ENCODE measurements at regions not wholly inside any gene's neighbourhood (a gene's known extent, or its start where the extent isn't known, plus 50 kb on each side); places are given as distances from the start of the nearest gene placed in this dataset.

- no peaks in the 10 kb centered on the region for H3K36me3 ChIP-seq (ENCODE audit: control insufficient read depth, insufficient read depth, low read length)
- 100% methylated on average over 1 of the region's 3 CpGs for WGBS (ENCODE audit: insufficient coverage)
- peak in 1 of 6 donors; percentile 53 for DNase-seq (ENCODE audit: low read depth in 4 of 6, low spot score in 6 of 6)
- no peak overlapping the region for H3K4me3 ChIP-seq (ENCODE audit: low read depth, low read length)
- H3K27ac ChIP-seq (ENCODE audit: low read depth, low read length) = no peak overlapping the region
- peaks cover 4% of the 10 kb centered on the region for H3K9me3 ChIP-seq (ENCODE audit: control insufficient read depth, insufficient read depth, low read length)
- H3K27me3 ChIP-seq (ENCODE audit: control insufficient read depth, insufficient read depth, low read length) = no peaks in the 10 kb centered on the region
- H3K4me1 ChIP-seq (ENCODE audit: control insufficient read depth, insufficient read depth, low read length) = no peaks in the 10 kb centered on the region
Observed at GRCh38 chr2:52749764-52750163, 1017.8 kb upstream of the CHAC2 start.

DNA sequence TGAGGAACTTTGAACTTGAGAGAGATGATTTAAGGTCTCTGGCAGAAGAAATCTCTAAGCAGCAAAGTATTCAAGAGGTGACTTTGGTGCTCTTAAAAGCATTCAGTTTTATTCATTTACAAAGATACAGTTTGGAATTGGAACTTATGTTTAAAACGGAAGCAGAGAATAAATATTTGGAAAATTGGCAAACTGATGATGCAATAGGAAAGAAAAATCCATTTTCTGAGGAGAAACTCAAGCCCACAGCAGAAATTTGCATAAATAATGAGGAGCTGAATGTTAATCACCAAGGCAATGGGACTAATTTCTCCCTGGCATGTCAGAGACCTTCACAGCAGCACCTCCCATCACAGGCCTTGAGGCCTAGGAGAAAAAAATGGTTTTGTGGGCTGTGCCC lies 1022.5 kb upstream of the CHAC2 start:
- DNase-seq (ENCODE audit: low read depth in 4 of 6, low spot score in 6 of 6) = no peak
- WGBS (ENCODE audit: insufficient coverage) = 100% methylated on average over 1 of the region's 1 CpG
- no peak overlapping the region for H3K27ac ChIP-seq (ENCODE audit: low read depth, low read length)
- no peak overlapping the region for H3K4me3 ChIP-seq (ENCODE audit: low read depth, low read length)
- no peaks in the 10 kb centered on the region for H3K27me3 ChIP-seq (ENCODE audit: control insufficient read depth, insufficient read depth, low read length)
- H3K4me1 ChIP-seq (ENCODE audit: control insufficient read depth, insufficient read depth, low read length) = no peaks in the 10 kb centered on the region
- no peaks in the 10 kb centered on the region for H3K36me3 ChIP-seq (ENCODE audit: control insufficient read depth, insufficient read depth, low read length)
- peaks cover 4% of the 10 kb centered on the region for H3K9me3 ChIP-seq (ENCODE audit: control insufficient read depth, insufficient read depth, low read length)

DNA sequence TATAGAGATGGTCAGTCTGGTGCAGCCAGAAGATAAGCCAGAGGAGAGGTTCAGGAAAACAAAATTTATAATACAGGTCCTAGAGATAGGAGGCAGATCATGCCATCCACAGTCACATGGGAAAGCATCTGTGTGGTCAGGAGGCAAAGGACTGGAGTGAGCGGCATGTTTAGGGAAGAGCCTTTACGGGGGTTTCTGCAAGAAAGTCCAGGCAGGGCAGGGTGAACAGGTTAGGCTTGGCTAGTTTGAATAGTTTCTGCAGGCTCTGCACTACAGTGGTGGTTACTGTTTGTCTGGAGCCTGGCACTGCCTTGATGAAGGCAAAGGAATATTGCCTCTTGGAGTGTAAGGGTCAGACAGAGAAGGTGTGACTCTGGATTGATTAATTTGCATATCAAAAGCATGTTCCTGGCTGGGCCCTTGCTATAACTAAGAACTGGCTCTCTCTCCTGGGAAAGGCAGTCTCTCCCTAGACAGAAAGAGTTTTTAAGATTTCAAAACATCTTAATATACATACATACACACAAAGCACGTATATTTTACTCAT lies 1034.7 kb upstream of the CHAC2 start:
- H3K4me3 ChIP-seq (ENCODE audit: low read depth, low read length) = no peak overlapping the region
- 78% methylated on average over 2 of the region's 3 CpGs for WGBS (ENCODE audit: insufficient coverage)
- H3K27ac ChIP-seq (ENCODE audit: low read depth, low read length) = no peak overlapping the region
- H3K36me3 ChIP-seq (ENCODE audit: control insufficient read depth, insufficient read depth, low read length) = no peaks in the 10 kb centered on the region
- H3K27me3 ChIP-seq (ENCODE audit: control insufficient read depth, insufficient read depth, low read length) = no peaks in the 10 kb centered on the region
- H3K9me3 ChIP-seq (ENCODE audit: control insufficient read depth, insufficient read depth, low read length) = no peaks in the 10 kb centered on the region
- peak in 1 of 6 donors; percentile 3 for DNase-seq (ENCODE audit: low read depth in 4 of 6, low spot score in 6 of 6)
- no peaks in the 10 kb centered on the region for H3K4me1 ChIP-seq (ENCODE audit: control insufficient read depth, insufficient read depth, low read length)

GRCh38 chr2:52724585-52724984 lies 1043.0 kb upstream of the CHAC2 start:
- Histone ChIP-seq H3K27me3 (ENCODE audit: control insufficient read depth, insufficient read depth, low read length) (no peaks in the 10 kb centered on the region), H3K9me3 (ENCODE audit: control insufficient read depth, insufficient read depth, low read length) (no peaks in the 10 kb centered on the region), H3K36me3 (ENCODE audit: control insufficient read depth, insufficient read depth, low read length) (no peaks in the 10 kb centered on the region), H3K4me3 (ENCODE audit: low read depth, low read length) (no peak overlapping the region), H3K27ac (ENCODE audit: low read depth, low read length) (no peak overlapping the region), H3K4me1 (ENCODE audit: control insufficient read depth, insufficient read depth, low read length) (no peaks in the 10 kb centered on the region)
- no peak for DNase-seq (ENCODE audit: low read depth in 4 of 6, low spot score in 6 of 6)

GRCh38 chr2:52717836-52718235 lies 1049.8 kb upstream of the CHAC2 start:
- no peak overlapping the region for H3K4me3 ChIP-seq (ENCODE audit: low read depth, low read length)
- H3K27me3 ChIP-seq (ENCODE audit: control insufficient read depth, insufficient read depth, low read length) = no peaks in the 10 kb centered on the region
- no peaks in the 10 kb centered on the region for H3K9me3 ChIP-seq (ENCODE audit: control insufficient read depth, insufficient read depth, low read length)
- no peaks in the 10 kb centered on the region for H3K4me1 ChIP-seq (ENCODE audit: control insufficient read depth, insufficient read depth, low read length)
- no peak overlapping the region for H3K27ac ChIP-seq (ENCODE audit: low read depth, low read length)
- no peak for DNase-seq (ENCODE audit: low read depth in 4 of 6, low spot score in 6 of 6)
- no peaks in the 10 kb centered on the region for H3K36me3 ChIP-seq (ENCODE audit: control insufficient read depth, insufficient read depth, low read length)
- no CpG with 5 or more reads among the region's 3 CpGs for WGBS (ENCODE audit: insufficient coverage)

DNA sequence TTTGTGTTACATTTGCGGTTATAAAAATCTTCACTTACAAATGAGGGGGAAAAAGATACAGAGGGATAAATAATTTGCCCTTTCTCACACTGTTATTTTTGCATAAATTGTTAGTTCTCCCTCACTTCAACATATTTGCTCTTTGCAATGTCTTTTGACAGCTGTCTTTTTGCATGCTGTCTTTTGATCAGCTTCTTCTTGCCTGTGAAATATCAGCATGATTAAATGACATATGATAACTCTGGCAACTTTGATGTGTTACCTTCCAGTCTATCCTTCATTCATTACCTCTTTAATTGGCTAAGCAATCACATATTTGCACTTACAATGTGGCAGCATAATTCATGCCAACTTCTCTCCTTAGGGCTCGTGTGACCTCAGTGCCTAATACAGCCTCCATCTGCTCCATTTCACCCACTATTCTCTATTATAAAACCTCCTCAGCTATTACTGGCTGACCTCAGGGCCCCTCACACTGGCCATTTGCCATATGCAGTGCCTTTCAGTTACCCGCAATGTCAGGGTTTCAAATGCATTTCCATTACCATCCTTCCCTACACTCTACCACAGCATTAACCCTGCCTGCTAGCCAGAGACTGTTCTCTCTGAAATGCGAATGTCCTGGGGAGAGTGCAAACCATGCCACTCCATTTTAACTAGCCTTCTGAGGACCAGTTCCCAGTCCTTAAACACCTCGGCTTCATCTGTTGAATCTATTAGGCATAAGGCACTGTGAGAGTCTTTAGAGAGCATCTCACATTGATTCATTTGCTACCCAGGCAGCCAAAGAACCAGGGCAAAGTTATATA lies 1056.6 kb upstream of the CHAC2 start:
- Histone ChIP-seq H3K4me3 (ENCODE audit: low read depth, low read length) (no peak overlapping the region), H3K36me3 (ENCODE audit: control insufficient read depth, insufficient read depth, low read length) (no peaks in the 10 kb centered on the region), H3K27ac (ENCODE audit: low read depth, low read length) (no peak overlapping the region), H3K4me1 (ENCODE audit: control insufficient read depth, insufficient read depth, low read length) (no peaks in the 10 kb centered on the region), H3K27me3 (ENCODE audit: control insufficient read depth, insufficient read depth, low read length) (no peaks in the 10 kb centered on the region), H3K9me3 (ENCODE audit: control insufficient read depth, insufficient read depth, low read length) (no peaks in the 10 kb centered on the region)
- DNase-seq (ENCODE audit: low read depth in 4 of 6, low spot score in 6 of 6) = peak in 2 of 6 donors; percentile 39 to 43
- WGBS (ENCODE audit: insufficient coverage) = 37% methylated on average over 3 of the region's 5 CpGs

- Histone ChIP-seq H3K36me3 (ENCODE audit: control insufficient read depth, insufficient read depth, low read length) (no peaks in the 10 kb centered on the region), H3K9me3 (ENCODE audit: control insufficient read depth, insufficient read depth, low read length) (no peaks in the 10 kb centered on the region), H3K27ac (ENCODE audit: low read depth, low read length) (no peak overlapping the region), H3K27me3 (ENCODE audit: control insufficient read depth, insufficient read depth, low read length) (no peaks in the 10 kb centered on the region), H3K4me3 (ENCODE audit: low read depth, low read length) (no peak overlapping the region), H3K4me1 (ENCODE audit: control insufficient read depth, insufficient read depth, low read length) (no peaks in the 10 kb centered on the region)
- no peak for DNase-seq (ENCODE audit: low read depth in 4 of 6, low spot score in 6 of 6)
Observed at GRCh38 chr2:52704251-52704650, 1063.4 kb upstream of the CHAC2 start.

DNA sequence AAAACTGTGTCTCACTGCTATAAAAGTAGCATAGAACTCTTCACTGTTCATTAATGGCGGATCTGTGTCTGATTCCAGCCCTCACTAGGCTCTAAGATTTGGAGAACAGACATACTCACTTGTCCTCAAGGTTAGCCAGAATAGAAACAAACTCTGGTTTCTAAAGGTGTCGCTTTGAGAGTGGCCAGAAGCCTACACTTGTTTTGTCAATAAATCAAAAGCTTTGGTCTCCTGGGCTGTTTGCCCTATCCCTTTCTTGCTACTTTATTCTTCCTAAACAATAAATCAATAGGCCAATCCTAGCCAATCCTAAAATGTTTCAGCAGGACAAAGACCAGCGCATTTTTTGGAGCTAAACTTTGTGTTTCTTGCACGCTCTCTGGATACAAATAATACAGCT lies 1064.6 kb upstream of the CHAC2 start:
- peak in 4 of 6 donors; percentile 12 to 62 (median 16) for DNase-seq (ENCODE audit: low read depth in 4 of 6, low spot score in 6 of 6)
- Histone ChIP-seq H3K9me3 (ENCODE audit: control insufficient read depth, insufficient read depth, low read length) (no peaks in the 10 kb centered on the region), H3K4me3 (ENCODE audit: low read depth, low read length) (no peak overlapping the region), H3K27me3 (ENCODE audit: control insufficient read depth, insufficient read depth, low read length) (no peaks in the 10 kb centered on the region), H3K36me3 (ENCODE audit: control insufficient read depth, insufficient read depth, low read length) (no peaks in the 10 kb centered on the region), H3K4me1 (ENCODE audit: control insufficient read depth, insufficient read depth, low read length) (no peaks in the 10 kb centered on the region), H3K27ac (ENCODE audit: low read depth, low read length) (no peak overlapping the region)
- 82% methylated on average over 2 of the region's 4 CpGs for WGBS (ENCODE audit: insufficient coverage)

DNA sequence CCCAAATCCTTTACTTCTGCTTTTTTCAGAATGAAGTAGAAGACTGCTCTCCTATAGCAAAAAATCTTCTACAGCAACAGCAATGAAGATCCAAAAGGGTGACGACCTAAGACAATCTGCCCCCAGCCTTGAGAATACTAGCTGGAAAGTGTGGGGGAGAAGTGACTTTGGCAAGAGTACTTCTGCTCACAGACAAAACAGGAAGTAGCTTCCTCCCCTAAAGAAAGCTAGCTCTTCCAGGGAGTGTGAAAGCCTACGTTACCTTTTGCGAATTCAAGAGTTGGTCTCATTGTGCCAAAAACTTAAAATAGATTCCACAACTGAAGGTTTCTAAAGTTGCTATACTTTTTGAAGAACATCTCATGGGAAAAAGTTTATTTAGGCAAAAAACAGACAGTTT lies 1069.2 kb upstream of the CHAC2 start:
- no peak overlapping the region for H3K4me3 ChIP-seq (ENCODE audit: low read depth, low read length)
- no peak overlapping the region for H3K27ac ChIP-seq (ENCODE audit: low read depth, low read length)
- DNase-seq (ENCODE audit: low read depth in 4 of 6, low spot score in 6 of 6) = peak in 1 of 6 donors; percentile 15
- H3K36me3 ChIP-seq (ENCODE audit: control insufficient read depth, insufficient read depth, low read length) = no peaks in the 10 kb centered on the region
- H3K27me3 ChIP-seq (ENCODE audit: control insufficient read depth, insufficient read depth, low read length) = no peaks in the 10 kb centered on the region
- H3K9me3 ChIP-seq (ENCODE audit: control insufficient read depth, insufficient read depth, low read length) = no peaks in the 10 kb centered on the region
- no peaks in the 10 kb centered on the region for H3K4me1 ChIP-seq (ENCODE audit: control insufficient read depth, insufficient read depth, low read length)
- no CpG with 5 or more reads among the region's 3 CpGs for WGBS (ENCODE audit: insufficient coverage)

- Histone ChIP-seq H3K27ac (ENCODE audit: low read depth, low read length) (no peak overlapping the region), H3K9me3 (ENCODE audit: control insufficient read depth, insufficient read depth, low read length) (no peaks in the 10 kb centered on the region), H3K4me1 (ENCODE audit: control insufficient read depth, insufficient read depth, low read length) (no peaks in the 10 kb centered on the region), H3K27me3 (ENCODE audit: control insufficient read depth, insufficient read depth, low read length) (no peaks in the 10 kb centered on the region), H3K36me3 (ENCODE audit: control insufficient read depth, insufficient read depth, low read length) (no peaks in the 10 kb centered on the region), H3K4me3 (ENCODE audit: low read depth, low read length) (no peak overlapping the region)
- no peak for DNase-seq (ENCODE audit: low read depth in 4 of 6, low spot score in 6 of 6)
- WGBS (ENCODE audit: insufficient coverage) = no CpG with 5 or more reads among the region's 4 CpGs
Observed at GRCh38 chr2:52697690-52698089, 1069.9 kb upstream of the CHAC2 start.
